ENCODE measurements at regions not wholly inside any gene's neighbourhood (a gene's known extent, or its start where the extent isn't known, plus 50 kb on each side); places are given as distances from the start of the nearest gene placed in this dataset.
A peak's percentile ranks its signal among the peaks of the same experiment; 100 is the strongest.

GRCh38 chr20:4544765-4545164 lies 141.5 kb upstream of the PRNP start:
- CTCF ChIA-PET = no interaction called here
- Histone ChIP-seq H3K9me1 (replicated peaks; ENCODE audit: control insufficient read depth, extremely low read depth, insufficient read depth, low read length) (no peaks in the 10 kb centered on the region), H3K4me3 (replicated peaks in 1 of 3; ENCODE audit: insufficient read depth in 1 of 3, low read depth in 1 of 3, low read length in 3 of 3) (no peak overlapping the region), H4K20me1 (replicated peaks; ENCODE audit: control insufficient read depth, extremely low read depth, insufficient read depth, low read length) (no peaks in the 10 kb centered on the region), H2AFZ (ENCODE audit: low read depth, low read length) (no peak overlapping the region), H3K27me3 (ENCODE audit: control insufficient read depth in 2 of 2, insufficient read depth in 2 of 2, low read length in 2 of 2) (no peaks in the 10 kb centered on the region), H3K4me1 (ENCODE audit: control insufficient read depth, extremely low read depth, insufficient read depth, low read length) (peaks cover 21% of the 10 kb centered on the region), H3K9me3 (replicated peaks; ENCODE audit: control insufficient read depth, insufficient read depth, low read length) (no peaks in the 10 kb centered on the region), H3K79me2 (ENCODE audit: control insufficient read depth, insufficient read depth, low read length) (no peaks in the 10 kb centered on the region), H3K27ac (ENCODE audit: insufficient read depth, low read depth, low read length) (no peak overlapping the region), H3K4me2 (ENCODE audit: insufficient read depth, low read length) (no peak overlapping the region), H3K36me3 (ENCODE audit: control insufficient read depth in 2 of 2, extremely low read depth in 1 of 2, insufficient read depth in 2 of 2, low read length in 2 of 2) (no peaks in the 10 kb centered on the region), H3K9ac (replicated peaks; ENCODE audit: extremely low read depth, insufficient read depth, low read length) (no peak overlapping the region)
- peak; percentile 9 for TF ChIP-seq JUN (IDR thresholded peaks at IDR 0.05; ENCODE audit: borderline replicate concordance, insufficient read depth, insufficient read length, low read depth)
- TF ChIP-seq POLR2A (IDR thresholded peaks at IDR 0.05; ENCODE audit: low read depth, low read length) = no peak
- BruUV-seq (replicated peaks) = no TSS peak
- FAIRE-seq (no peak), DNase-seq (ENCODE audit: low read depth, low spot score) (no peak)
- POLR2A ChIA-PET = no interaction called here
- dilution Hi-C loops (cut with MboI; ENCODE audit: extremely low pct_ligation_motif_present, low sequenced_read_pairs) = no loop called here
- intact Hi-C loops (cut with micrococcal nuclease) = no loop called here

GRCh38 chr20:4542270-4542669 lies 144.0 kb upstream of the PRNP start:
- Histone ChIP-seq H4K20me1 (replicated peaks; ENCODE audit: control insufficient read depth, extremely low read depth, insufficient read depth, low read length) (no peaks in the 10 kb centered on the region), H3K4me2 (ENCODE audit: insufficient read depth, low read length) (no peak overlapping the region), H3K9me3 (replicated peaks; ENCODE audit: control insufficient read depth, insufficient read depth, low read length) (no peaks in the 10 kb centered on the region), H3K4me3 (replicated peaks in 1 of 3; ENCODE audit: insufficient read depth in 1 of 3, low read depth in 1 of 3, low read length in 3 of 3) (no peak overlapping the region), H3K36me3 (ENCODE audit: control insufficient read depth in 2 of 2, extremely low read depth in 1 of 2, insufficient read depth in 2 of 2, low read length in 2 of 2) (no peaks in the 10 kb centered on the region), H2AFZ (ENCODE audit: low read depth, low read length) (no peak overlapping the region), H3K4me1 (ENCODE audit: control insufficient read depth, extremely low read depth, insufficient read depth, low read length) (peaks cover 13% of the 10 kb centered on the region), H3K9ac (replicated peaks; ENCODE audit: extremely low read depth, insufficient read depth, low read length) (no peak overlapping the region), H3K27ac (ENCODE audit: insufficient read depth, low read depth, low read length) (no peak overlapping the region), H3K9me1 (replicated peaks; ENCODE audit: control insufficient read depth, extremely low read depth, insufficient read depth, low read length) (no peaks in the 10 kb centered on the region), H3K79me2 (ENCODE audit: control insufficient read depth, insufficient read depth, low read length) (no peaks in the 10 kb centered on the region), H3K27me3 (ENCODE audit: control insufficient read depth in 2 of 2, insufficient read depth in 2 of 2, low read length in 2 of 2) (no peaks in the 10 kb centered on the region)
- ChIA-PET POLR2A (no interaction called here), CTCF (no interaction called here)
- intact Hi-C loops (cut with micrococcal nuclease) (no loop called here), dilution Hi-C loops (cut with MboI; ENCODE audit: extremely low pct_ligation_motif_present, low sequenced_read_pairs) (no loop called here)
- DNase-seq (ENCODE audit: low read depth, low spot score) (no peak), FAIRE-seq (no peak)
- TF ChIP-seq POLR2AphosphoS5 (IDR thresholded peaks at IDR 0.05; ENCODE audit: insufficient read depth, low read depth, low read length) (no peak), CTCF (IDR thresholded peaks at IDR 0.05; ENCODE audit: extremely low read depth in 1 of 2, insufficient read depth in 1 of 2, low read depth in 1 of 2, low read length in 2 of 2) (no peak), FOS (IDR thresholded peaks at IDR 0.05; ENCODE audit: borderline replicate concordance, insufficient read depth, low read length) (no peak), MAX (IDR thresholded peaks at IDR 0.05; ENCODE audit: insufficient read depth, insufficient read length) (no peak), MYC (IDR thresholded peaks at IDR 0.05; ENCODE audit: low read depth, low read length) (no peak), POLR2A (IDR thresholded peaks at IDR 0.05; ENCODE audit: low read depth, low read length) (no peak)
- no TSS peak for BruUV-seq (replicated peaks)
